HG02642 (cell line): ENCODE measurements at regions not wholly inside any gene's neighbourhood (a gene's known extent, or its start where the extent isn't known, plus 50 kb on each side); places are given as distances from the start of the nearest gene placed in this dataset.
"Not testable (repeated sequence)": the region's sequence is repeated elsewhere in the genome, so short reads cannot be mapped to it uniquely, and the experiment has no call there.

Experiments used
- ATAC-seq: cut with Tn5 transposase; IDR thresholded peaks from one replicate; pipeline ENCODE4 v1.9.1; 2021; ENCODE audit warnings: mild to moderate bottlenecking; ENCODE audit not compliant: unreplicated experiment, poor library complexity

GRCh38 chr9:82423700-82424099 lies 435.1 kb downstream of the SPATA31D1 start:
- ATAC-seq = no peak

GRCh38 chr9:82424599-82425120 lies 436.1 kb downstream of the SPATA31D1 start:
- ATAC-seq = no peak

- no peak for ATAC-seq
Observed at GRCh38 chr9:82431121-82431520, 442.5 kb downstream of the SPATA31D1 start.

- ATAC-seq = not testable (repeated sequence)
Observed at GRCh38 chr9:82433290-82433931, 444.8 kb downstream of the SPATA31D1 start.

- ATAC-seq = no peak
Observed at GRCh38 chr9:82436475-82436874, 447.9 kb downstream of the SPATA31D1 start.

- not testable (repeated sequence) for ATAC-seq
Observed at GRCh38 chr9:82437183-82437582, 448.6 kb downstream of the SPATA31D1 start.

GRCh38 chr9:82438581-82438980 lies 450.0 kb downstream of the SPATA31D1 start:
- no peak for ATAC-seq

- ATAC-seq = no peak
Observed at GRCh38 chr9:82443312-82443711, 454.7 kb downstream of the SPATA31D1 start.

GRCh38 chr9:82445556-82445955 lies 457.0 kb downstream of the SPATA31D1 start:
- no peak for ATAC-seq

GRCh38 chr9:82447343-82447742 lies 458.8 kb downstream of the SPATA31D1 start:
- no peak for ATAC-seq

- no peak for ATAC-seq
Observed at GRCh38 chr9:82449986-82450385, 461.4 kb downstream of the SPATA31D1 start.

- ATAC-seq = no peak
Observed at GRCh38 chr9:82454509-82455190, 466.1 kb downstream of the SPATA31D1 start.

- no peak for ATAC-seq
Observed at GRCh38 chr9:82456642-82457041, 468.1 kb downstream of the SPATA31D1 start.

- ATAC-seq = no peak
Observed at GRCh38 chr9:82457298-82457697, 468.7 kb downstream of the SPATA31D1 start.

GRCh38 chr9:82457891-82458290 lies 469.3 kb downstream of the SPATA31D1 start:
- ATAC-seq = no peak

GRCh38 chr9:82458296-82458695 lies 469.7 kb downstream of the SPATA31D1 start:
- no peak for ATAC-seq

- no peak for ATAC-seq
Observed at GRCh38 chr9:82466616-82467260, 478.2 kb downstream of the SPATA31D1 start.

GRCh38 chr9:82467436-82467835 lies 478.9 kb downstream of the SPATA31D1 start:
- no peak for ATAC-seq

GRCh38 chr9:82474235-82474634 lies 485.7 kb downstream of the SPATA31D1 start:
- no peak for ATAC-seq

- ATAC-seq = no peak
Observed at GRCh38 chr9:82475584-82476301, 487.2 kb downstream of the SPATA31D1 start.

- no peak for ATAC-seq
Observed at GRCh38 chr9:82480921-82481320, 492.3 kb downstream of the SPATA31D1 start.
